PC-3 (cell line): ENCODE measurements at regions not wholly inside any gene's neighbourhood (a gene's known extent, or its start where the extent isn't known, plus 50 kb on each side); places are given as distances from the start of the nearest gene placed in this dataset.

Experiments
- EZH2 ChIP-seq: fragments of 300-600 bp; sonication (generic); IDR thresholded peaks from one replicate; pipeline ENCODE4 v1.6.1; 2017; ENCODE audit warnings: antibody characterized with exemption, mild to moderate bottlenecking, low read length; ENCODE audit not compliant: unreplicated experiment
- TF ChIP-seq, protein P1 (sequence below): fragments of 300-600 bp; sonication (generic); conservative IDR thresholded peaks from 2 replicates; pipeline ENCODE4 v1.5.1; 2017; ENCODE audit warnings: antibody characterized with exemption, low read depth, mild to moderate bottlenecking, low read length

DNA sequence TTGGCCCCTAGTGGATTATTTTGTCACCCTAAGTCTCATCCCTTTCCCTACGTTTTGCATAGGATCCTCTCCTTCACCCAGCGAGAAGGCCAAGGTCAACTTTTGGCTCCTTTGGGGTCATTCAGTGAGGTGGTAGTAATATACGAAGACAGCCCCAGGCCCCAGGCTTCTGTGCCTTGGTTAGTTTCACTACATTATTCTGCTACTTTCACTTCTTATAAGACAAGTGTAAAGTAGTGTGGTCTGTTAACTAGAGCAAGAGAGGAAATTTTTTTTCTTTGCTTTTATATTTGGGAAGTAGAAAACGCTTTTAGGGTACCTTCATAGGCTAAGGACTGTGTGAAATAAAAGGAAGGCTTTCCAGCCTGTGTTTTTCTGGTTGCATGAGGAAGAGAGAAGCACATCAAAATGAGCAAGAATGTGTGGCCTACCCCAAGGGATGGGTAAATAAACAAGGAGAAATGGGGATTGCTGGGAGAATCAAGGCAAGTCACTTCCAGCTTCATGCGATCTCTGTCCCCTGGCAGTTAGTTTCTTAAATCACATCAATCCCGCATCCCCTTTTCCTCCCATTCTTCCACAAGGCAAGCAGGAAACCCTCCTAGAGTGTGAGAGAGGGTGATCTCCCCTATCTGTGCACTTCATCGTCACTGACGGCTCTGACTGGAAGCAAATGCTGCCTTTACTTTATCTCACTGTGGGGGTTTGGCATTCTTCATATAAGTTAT is 677.0 kb upstream of the WWC1 start:
- no peak for TF ChIP-seq EZH2
- TF ChIP-seq, protein P1, sequence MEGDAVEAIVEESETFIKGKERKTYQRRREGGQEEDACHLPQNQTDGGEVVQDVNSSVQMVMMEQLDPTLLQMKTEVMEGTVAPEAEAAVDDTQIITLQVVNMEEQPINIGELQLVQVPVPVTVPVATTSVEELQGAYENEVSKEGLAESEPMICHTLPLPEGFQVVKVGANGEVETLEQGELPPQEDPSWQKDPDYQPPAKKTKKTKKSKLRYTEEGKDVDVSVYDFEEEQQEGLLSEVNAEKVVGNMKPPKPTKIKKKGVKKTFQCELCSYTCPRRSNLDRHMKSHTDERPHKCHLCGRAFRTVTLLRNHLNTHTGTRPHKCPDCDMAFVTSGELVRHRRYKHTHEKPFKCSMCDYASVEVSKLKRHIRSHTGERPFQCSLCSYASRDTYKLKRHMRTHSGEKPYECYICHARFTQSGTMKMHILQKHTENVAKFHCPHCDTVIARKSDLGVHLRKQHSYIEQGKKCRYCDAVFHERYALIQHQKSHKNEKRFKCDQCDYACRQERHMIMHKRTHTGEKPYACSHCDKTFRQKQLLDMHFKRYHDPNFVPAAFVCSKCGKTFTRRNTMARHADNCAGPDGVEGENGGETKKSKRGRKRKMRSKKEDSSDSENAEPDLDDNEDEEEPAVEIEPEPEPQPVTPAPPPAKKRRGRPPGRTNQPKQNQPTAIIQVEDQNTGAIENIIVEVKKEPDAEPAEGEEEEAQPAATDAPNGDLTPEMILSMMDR, result no peak
